ENCODE measurements at regions not wholly inside any gene's neighbourhood (a gene's known extent, or its start where the extent isn't known, plus 50 kb on each side); places are given as distances from the start of the nearest gene placed in this dataset.
"Not testable (repeated sequence)": the region's sequence is repeated elsewhere in the genome, so short reads cannot be mapped to it uniquely, and the experiment has no call there.

- H3K9me3 ChIP-seq (ENCODE audit: low read depth); H3F3A ChIP-seq (ENCODE audit: insufficient read depth); H3K36me3 ChIP-seq (ENCODE audit: low read depth); H3K4me3 ChIP-seq; H3K4me1 ChIP-seq (ENCODE audit: insufficient read depth); H3K27ac ChIP-seq; in situ Hi-C loops (cut with MboI); H3K79me2 ChIP-seq (ENCODE audit: insufficient read depth); H3K27me3 ChIP-seq (replicated peaks; ENCODE audit: insufficient read depth); H2AFZ ChIP-seq; H4K20me1 ChIP-seq (ENCODE audit: insufficient read depth); H3K9me2 ChIP-seq (ENCODE audit: insufficient read depth); H3K4me2 ChIP-seq (ENCODE audit: unreplicated experiment); H3K9ac ChIP-seq; DNase-seq: not testable (repeated sequence)
- 23 to 31% methylated on average over 3 of the region's 3 CpGs for WGBS, 2 experiments (ENCODE audit: low coverage in 1 of 2, low lambda C conversion rate in 2 of 2, missing lambda C conversion rate in 2 of 2)
These were observed 244.0 kb downstream of the RTP5 start for GRCh38 chr2:242113492-242113891.

DNA sequence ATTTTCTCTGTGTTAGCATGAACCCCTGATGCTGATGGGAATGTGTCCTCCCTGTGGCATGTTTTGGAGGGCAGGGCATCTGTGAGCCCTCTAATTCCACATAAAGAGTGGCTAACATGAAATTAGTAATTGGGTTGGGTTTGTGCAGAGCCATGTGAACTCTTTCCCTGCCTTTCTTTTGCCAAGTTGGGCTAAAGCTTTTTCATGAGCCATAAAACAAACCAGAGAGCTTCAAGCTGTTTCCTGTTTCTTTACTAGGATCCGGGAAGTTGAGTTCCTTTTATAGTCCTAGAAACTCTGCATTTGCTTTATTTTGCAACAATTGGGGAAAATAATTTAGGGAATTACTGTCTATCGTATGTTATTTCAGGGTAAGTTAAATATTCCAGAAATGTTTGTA, 247.1 kb downstream of the RTP5 start:
- 88 to 100% methylated on average over 1 to 2 of the region's 2 CpGs for WGBS, 2 experiments (ENCODE audit: low coverage in 1 of 2, low lambda C conversion rate in 2 of 2, missing lambda C conversion rate in 2 of 2)
- H3K4me3 ChIP-seq; H3K36me3 ChIP-seq (ENCODE audit: low read depth); H3K9ac ChIP-seq; H3K4me2 ChIP-seq (ENCODE audit: unreplicated experiment); H2AFZ ChIP-seq; H3K79me2 ChIP-seq (ENCODE audit: insufficient read depth); H3K9me3 ChIP-seq (ENCODE audit: low read depth); DNase-seq; H3K9me2 ChIP-seq (ENCODE audit: insufficient read depth); H3K27me3 ChIP-seq (replicated peaks; ENCODE audit: insufficient read depth); H3F3A ChIP-seq (ENCODE audit: insufficient read depth); H3K4me1 ChIP-seq (ENCODE audit: insufficient read depth); H3K27ac ChIP-seq; H4K20me1 ChIP-seq (ENCODE audit: insufficient read depth); in situ Hi-C loops (cut with MboI): not testable (repeated sequence)

- in situ Hi-C loops (cut with MboI); H3K27ac ChIP-seq; H4K20me1 ChIP-seq (ENCODE audit: insufficient read depth); H3K79me2 ChIP-seq (ENCODE audit: insufficient read depth); H3K9ac ChIP-seq; H2AFZ ChIP-seq; H3K9me3 ChIP-seq (ENCODE audit: low read depth); DNase-seq; H3K27me3 ChIP-seq (replicated peaks; ENCODE audit: insufficient read depth); H3F3A ChIP-seq (ENCODE audit: insufficient read depth); H3K9me2 ChIP-seq (ENCODE audit: insufficient read depth); H3K4me1 ChIP-seq (ENCODE audit: insufficient read depth); H3K36me3 ChIP-seq (ENCODE audit: low read depth); H3K4me2 ChIP-seq (ENCODE audit: unreplicated experiment); H3K4me3 ChIP-seq: not testable (repeated sequence)
- WGBS, 2 experiments (ENCODE audit: low coverage in 1 of 2, low lambda C conversion rate in 2 of 2, missing lambda C conversion rate in 2 of 2): no CpG with 5 or more reads among the region's 3 CpGs
These were observed 247.8 kb downstream of the RTP5 start for GRCh38 chr2:242117305-242117704.

DNA sequence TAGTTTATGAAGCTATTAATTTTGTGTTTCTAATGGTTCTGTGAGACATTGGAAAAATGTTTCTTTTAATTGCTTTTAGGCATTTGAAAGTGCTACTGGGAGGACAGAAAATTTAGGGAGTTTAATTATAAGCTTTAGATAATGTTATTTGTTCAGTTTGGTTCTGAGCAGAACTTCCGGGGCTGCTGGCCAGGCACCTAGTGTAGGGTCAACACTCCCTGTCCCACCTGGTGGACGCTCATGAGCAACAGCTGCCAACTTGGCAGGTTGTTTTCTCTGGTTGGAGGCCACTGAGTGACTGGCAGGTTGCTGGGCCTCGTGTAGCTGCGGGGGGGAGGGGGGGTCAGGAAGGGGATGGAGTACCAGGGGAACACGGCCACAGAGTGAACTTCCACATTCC, 250.2 kb downstream of the RTP5 start:
- H3K79me2 ChIP-seq (ENCODE audit: insufficient read depth); in situ Hi-C loops (cut with MboI): not testable (repeated sequence)

GRCh38 chr2:242130682-242131081, 261.2 kb downstream of the RTP5 start:
- H3K9me3 ChIP-seq (ENCODE audit: low read depth); H3K9me2 ChIP-seq (ENCODE audit: insufficient read depth); H3K4me3 ChIP-seq; H3K27ac ChIP-seq; DNase-seq; H3K36me3 ChIP-seq (ENCODE audit: low read depth); H3F3A ChIP-seq (ENCODE audit: insufficient read depth); H3K79me2 ChIP-seq (ENCODE audit: insufficient read depth); H3K27me3 ChIP-seq (replicated peaks; ENCODE audit: insufficient read depth); H4K20me1 ChIP-seq (ENCODE audit: insufficient read depth); H3K9ac ChIP-seq; H3K4me2 ChIP-seq (ENCODE audit: unreplicated experiment); in situ Hi-C loops (cut with MboI); H3K4me1 ChIP-seq (ENCODE audit: insufficient read depth); H2AFZ ChIP-seq: not testable (repeated sequence)
- 91 to 94% methylated on average over 3 of the region's 3 CpGs for WGBS, 2 experiments (ENCODE audit: low coverage in 1 of 2, low lambda C conversion rate in 2 of 2, missing lambda C conversion rate in 2 of 2)

More for the DNA sequence above, 250.2 kb downstream of the RTP5 start:
- H3K9ac ChIP-seq; H3K4me1 ChIP-seq (ENCODE audit: insufficient read depth); H3K27me3 ChIP-seq (replicated peaks; ENCODE audit: insufficient read depth); H3K36me3 ChIP-seq (ENCODE audit: low read depth); H3K27ac ChIP-seq; H3F3A ChIP-seq (ENCODE audit: insufficient read depth); H3K9me2 ChIP-seq (ENCODE audit: insufficient read depth); H3K4me3 ChIP-seq; H2AFZ ChIP-seq; H3K9me3 ChIP-seq (ENCODE audit: low read depth); H3K4me2 ChIP-seq (ENCODE audit: unreplicated experiment); DNase-seq; H4K20me1 ChIP-seq (ENCODE audit: insufficient read depth): not testable (repeated sequence)
- 75 to 83% methylated on average over 2 to 5 of the region's 5 CpGs for WGBS, 2 experiments (ENCODE audit: low coverage in 1 of 2, low lambda C conversion rate in 2 of 2, missing lambda C conversion rate in 2 of 2)

DNA sequence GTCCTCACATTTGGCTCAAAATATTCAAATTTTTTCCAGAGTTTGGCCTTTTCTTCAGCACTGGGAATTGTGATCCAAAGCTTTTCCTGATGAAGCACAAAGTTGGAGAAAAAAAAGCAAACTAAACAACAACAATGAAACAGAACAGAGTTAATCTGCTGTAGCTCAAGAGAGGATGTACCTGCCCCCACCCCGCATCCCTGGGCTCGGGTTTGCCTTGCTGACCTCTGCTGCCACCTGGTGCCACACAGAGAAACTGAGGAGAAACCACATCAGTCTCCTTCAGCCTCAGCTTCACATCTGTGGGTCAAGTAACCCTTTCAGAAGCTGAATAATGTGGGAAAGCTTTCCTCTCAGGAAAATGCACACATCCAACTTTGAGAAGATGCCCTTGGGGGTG, 290.4 kb downstream of the RTP5 start:
- H3K4me3 ChIP-seq; H2AFZ ChIP-seq; H3K4me2 ChIP-seq (ENCODE audit: unreplicated experiment); H3K27me3 ChIP-seq (replicated peaks; ENCODE audit: insufficient read depth); H3F3A ChIP-seq (ENCODE audit: insufficient read depth); H3K9me3 ChIP-seq (ENCODE audit: low read depth); H3K4me1 ChIP-seq (ENCODE audit: insufficient read depth); H3K9ac ChIP-seq; H3K36me3 ChIP-seq (ENCODE audit: low read depth); H4K20me1 ChIP-seq (ENCODE audit: insufficient read depth); H3K9me2 ChIP-seq (ENCODE audit: insufficient read depth); in situ Hi-C loops (cut with MboI); DNase-seq; H3K27ac ChIP-seq; H3K79me2 ChIP-seq (ENCODE audit: insufficient read depth): not testable (repeated sequence)
- WGBS, 2 experiments (ENCODE audit: low coverage in 1 of 2, low lambda C conversion rate in 2 of 2, missing lambda C conversion rate in 2 of 2): 8 to 17% methylated on average over 2 of the region's 2 CpGs

DNA sequence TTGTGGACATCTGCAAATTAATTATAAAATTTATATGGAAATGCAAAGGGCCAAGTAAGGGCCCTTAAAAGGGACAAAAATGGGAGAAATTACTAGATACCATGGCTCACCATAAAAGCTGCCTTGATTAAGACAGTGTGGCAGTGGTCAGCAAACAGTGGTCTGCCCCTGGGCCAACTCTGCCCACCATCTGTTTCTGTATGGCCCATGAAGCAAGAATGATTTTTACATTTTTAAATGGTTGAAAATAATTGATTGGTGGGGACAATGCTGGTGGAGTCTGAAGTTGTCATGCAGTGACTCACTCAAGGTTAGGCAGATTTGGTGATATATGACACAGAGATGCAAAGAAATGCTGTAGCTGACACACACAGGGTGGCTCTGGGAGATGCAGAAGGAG, 295.6 kb downstream of the RTP5 start:
- H4K20me1 ChIP-seq (ENCODE audit: insufficient read depth); H3K27ac ChIP-seq; H3K27me3 ChIP-seq (replicated peaks; ENCODE audit: insufficient read depth); H3K4me2 ChIP-seq (ENCODE audit: unreplicated experiment); H3K36me3 ChIP-seq (ENCODE audit: low read depth); H3K9me3 ChIP-seq (ENCODE audit: low read depth); H3K9me2 ChIP-seq (ENCODE audit: insufficient read depth); DNase-seq; H3K79me2 ChIP-seq (ENCODE audit: insufficient read depth); H3K4me1 ChIP-seq (ENCODE audit: insufficient read depth); H3F3A ChIP-seq (ENCODE audit: insufficient read depth); in situ Hi-C loops (cut with MboI); H3K4me3 ChIP-seq; H2AFZ ChIP-seq; H3K9ac ChIP-seq: not testable (repeated sequence)

GRCh38 chr2:242171290-242171689, 301.8 kb downstream of the RTP5 start:
- H3K27me3 ChIP-seq (replicated peaks; ENCODE audit: insufficient read depth); H3K4me3 ChIP-seq; H3K9me2 ChIP-seq (ENCODE audit: insufficient read depth); H3K9me3 ChIP-seq (ENCODE audit: low read depth); H3F3A ChIP-seq (ENCODE audit: insufficient read depth); DNase-seq; H3K4me2 ChIP-seq (ENCODE audit: unreplicated experiment); H3K27ac ChIP-seq; H4K20me1 ChIP-seq (ENCODE audit: insufficient read depth); H3K4me1 ChIP-seq (ENCODE audit: insufficient read depth); H2AFZ ChIP-seq; H3K79me2 ChIP-seq (ENCODE audit: insufficient read depth); H3K36me3 ChIP-seq (ENCODE audit: low read depth); in situ Hi-C loops (cut with MboI); H3K9ac ChIP-seq: not testable (repeated sequence)
- WGBS, 2 experiments (ENCODE audit: low coverage in 1 of 2, low lambda C conversion rate in 2 of 2, missing lambda C conversion rate in 2 of 2): 95 to 98% methylated on average over 4 of the region's 4 CpGs

Measured in GM23248 (cell line).